AG08396 (cell line): ENCODE measurements at regions not wholly inside any gene's neighbourhood (a gene's known extent, or its start where the extent isn't known, plus 50 kb on each side); places are given as distances from the start of the nearest gene placed in this dataset.

Source experiments
- DNase-seq: peaks from one replicate; pipeline ENCODE4 v3.0.0; 2012; ENCODE audit warnings: low spot score, mixed read lengths

DNA sequence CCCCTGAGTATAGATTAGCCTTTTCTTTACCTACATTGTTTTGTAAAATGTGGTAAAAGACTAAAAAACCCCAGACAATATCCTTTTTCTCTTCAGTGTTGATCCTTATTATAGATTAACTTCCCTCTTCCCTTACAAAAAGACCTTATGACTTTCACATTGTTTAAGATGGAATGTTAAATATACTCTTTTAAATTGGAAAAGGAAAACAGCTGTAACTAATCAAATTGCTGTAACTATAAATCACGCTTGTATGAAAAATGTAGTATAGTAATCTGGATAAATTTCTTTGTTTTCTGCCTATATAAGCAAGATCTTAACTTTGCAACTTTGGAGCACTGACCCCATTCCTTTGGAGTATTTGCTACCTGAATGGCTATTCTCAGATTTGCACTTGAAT is 383.1 kb downstream of the FAM170A start:
- DNase-seq, result no peak

DNA sequence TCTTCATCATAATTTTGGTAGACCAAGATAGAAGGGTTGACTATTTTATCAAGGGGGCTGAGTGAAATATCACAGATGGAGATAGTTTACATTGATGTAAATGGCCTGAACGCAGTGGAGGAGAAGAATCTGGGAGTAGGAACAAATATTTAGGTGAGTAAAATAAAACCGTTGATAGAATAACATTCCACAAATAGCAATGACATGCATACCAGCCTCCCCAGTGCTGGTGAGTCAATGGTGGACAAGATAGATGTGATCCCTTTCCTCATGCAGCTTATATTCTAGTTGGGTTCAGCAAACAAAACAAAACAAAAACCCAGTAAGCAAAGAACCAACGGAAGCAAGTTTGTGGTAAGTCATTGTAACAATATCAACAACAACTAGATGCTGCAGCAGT is 385.2 kb downstream of the FAM170A start:
- peak; percentile 9 for DNase-seq

DNA sequence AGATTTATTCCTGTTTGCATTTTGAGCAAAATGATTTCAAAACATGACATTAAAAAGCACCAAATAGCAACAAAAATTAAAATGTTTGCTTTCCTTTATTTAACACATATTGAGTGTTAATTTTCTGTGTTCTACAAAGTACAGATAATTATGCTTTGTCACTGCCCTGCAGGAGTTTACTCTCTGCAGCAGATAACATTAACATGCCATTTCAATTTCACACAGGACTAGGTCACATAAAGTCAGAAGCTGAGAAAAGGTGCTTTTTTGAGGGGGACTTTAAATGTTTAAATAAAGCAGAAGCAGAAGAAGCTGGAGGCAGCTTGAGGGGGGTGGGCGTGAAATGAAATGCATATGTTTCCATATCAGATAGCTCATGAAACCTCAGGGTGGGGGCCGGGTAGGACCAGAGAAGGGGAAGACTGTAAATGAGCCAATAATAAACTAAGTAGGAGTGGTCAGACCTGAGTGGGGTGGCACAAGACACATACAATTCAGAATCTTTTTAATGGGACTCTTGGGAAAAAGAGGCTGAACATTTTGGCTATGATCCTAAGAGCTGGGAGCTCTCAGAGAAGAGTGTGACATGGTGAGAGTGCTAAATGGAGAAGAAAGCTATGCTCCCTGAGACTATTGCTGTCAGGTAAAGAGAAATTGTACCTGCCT is 387.5 kb downstream of the FAM170A start:
- DNase-seq, result no peak

DNA sequence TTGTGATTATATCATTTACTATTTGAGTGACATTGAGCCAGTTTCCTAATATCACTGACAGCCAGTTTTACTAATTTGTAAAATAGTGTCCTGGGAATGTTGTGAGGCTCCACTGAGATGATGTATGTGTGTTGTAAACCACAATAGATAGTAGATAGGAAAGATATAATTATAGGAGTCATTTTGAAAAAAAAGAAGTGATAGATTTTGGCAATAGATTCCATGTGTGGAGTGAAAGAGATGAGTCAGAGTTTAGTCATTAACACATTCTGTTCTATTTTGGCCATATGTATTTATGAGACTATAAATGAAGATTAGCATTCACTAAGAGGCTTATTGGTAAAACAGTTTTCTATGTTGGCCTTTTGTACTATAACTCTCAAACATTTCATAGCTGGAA is 388.2 kb downstream of the FAM170A start:
- DNase-seq, result no peak

DNA sequence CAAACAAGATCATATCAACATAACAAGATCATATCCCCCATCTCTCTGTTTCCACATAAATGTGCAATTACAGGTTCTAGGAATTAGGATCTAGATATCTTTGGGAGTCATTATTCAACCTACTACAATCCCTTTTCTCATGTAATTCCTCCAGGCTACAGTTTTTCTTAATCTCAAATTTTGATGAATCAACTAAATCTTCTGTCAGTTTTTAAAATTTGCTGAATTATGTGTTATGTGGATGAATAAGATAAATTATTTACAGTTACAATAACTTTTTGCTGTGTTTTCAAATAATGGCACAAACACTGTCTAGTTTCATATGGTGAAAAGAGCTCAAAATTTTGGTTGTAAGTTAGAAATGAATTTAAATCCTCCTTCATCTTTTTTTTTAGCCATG is 405.8 kb downstream of the FAM170A start:
- no peak for DNase-seq

DNA sequence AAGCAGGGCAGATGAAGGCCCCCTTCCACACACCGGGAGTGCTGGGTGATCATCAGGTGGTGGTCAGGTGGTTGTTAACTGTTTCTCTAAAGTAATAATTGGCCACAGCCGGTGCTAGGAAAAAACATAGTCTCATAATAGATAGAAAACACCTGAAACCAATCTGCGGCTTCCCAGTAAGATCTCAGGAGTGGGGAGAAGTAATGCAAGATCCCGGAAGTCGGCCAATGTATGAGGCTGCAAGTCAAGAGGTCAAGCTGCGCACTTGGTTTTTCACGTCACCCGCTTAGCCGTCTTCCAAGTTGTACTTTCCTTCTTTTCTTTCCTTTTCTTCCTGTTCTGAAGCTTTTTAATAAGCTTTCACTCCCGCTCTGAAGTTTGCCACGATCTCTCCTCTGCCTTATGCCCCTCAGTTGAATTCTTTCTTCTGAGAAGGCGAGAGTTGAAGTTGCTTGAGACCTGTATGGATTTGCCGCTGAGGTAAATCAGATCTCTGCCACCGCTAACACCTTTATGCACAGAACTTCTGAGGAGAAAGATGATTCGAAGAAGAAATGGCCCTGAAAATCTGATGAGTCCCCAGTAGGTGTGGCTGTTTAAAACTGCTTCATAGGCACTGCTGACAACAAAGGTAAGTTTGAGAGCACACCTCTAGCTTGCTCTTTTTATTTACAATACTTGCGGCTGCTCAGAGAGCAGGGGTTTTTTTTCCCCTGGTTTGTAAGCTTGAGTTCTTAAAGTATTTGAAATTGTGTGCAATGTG is 406.6 kb downstream of the FAM170A start:
- DNase-seq, result no peak

DNA sequence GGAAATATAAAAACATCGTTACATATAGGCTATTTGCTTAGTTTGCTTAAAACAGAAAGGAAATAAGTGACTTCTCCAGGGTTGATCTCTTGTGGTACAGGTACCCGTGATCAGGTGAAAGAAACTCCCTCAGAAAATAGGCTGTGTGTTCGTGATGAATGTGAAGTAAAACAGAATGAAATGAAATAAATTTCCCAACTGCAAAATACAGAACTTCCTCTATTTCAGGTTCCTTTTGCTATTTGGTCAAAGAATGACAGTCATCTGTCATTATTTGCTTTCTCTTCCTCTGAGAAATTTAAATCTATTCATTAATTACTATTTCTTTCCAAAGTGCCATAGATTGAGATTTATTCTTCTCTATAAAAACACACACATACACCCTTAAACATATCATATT is 408.1 kb downstream of the FAM170A start:
- DNase-seq, result no peak

DNA sequence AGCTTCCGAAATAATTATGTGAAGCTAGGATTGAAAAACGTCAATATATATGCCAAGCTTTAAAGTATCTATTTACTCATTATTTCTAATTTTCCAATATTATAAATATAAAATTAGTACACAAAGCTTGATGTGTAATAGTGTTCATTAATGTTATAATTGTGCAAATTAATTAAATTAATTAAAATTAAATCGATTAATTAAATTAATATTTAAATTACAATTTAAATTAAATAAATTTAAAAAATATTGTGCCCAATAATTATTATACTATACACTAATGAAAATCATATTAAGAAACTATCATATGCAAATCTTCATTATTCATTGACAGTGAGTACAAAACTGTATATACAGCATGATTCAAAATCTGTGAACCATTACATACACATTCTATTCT is 409.8 kb downstream of the FAM170A start:
- DNase-seq, result no peak

DNA sequence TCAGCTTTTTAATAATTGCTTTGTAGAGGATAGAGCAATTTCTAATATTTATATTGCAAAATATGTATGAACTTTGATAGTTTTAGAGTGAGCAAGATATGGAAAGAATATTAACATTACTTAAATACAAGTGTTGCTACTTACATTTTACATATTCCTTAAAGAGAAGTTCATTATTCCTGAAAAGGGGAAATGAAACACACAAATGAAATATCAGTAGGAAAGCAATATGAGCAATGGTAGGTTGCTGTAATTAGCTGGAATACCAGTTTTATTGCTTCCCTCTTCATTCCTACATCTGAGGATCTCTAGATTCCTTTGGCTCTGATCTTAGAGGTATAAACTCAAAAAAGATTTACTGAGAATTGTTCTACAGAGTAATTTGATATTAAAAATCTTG is 414.1 kb downstream of the FAM170A start:
- DNase-seq, result no peak

DNA sequence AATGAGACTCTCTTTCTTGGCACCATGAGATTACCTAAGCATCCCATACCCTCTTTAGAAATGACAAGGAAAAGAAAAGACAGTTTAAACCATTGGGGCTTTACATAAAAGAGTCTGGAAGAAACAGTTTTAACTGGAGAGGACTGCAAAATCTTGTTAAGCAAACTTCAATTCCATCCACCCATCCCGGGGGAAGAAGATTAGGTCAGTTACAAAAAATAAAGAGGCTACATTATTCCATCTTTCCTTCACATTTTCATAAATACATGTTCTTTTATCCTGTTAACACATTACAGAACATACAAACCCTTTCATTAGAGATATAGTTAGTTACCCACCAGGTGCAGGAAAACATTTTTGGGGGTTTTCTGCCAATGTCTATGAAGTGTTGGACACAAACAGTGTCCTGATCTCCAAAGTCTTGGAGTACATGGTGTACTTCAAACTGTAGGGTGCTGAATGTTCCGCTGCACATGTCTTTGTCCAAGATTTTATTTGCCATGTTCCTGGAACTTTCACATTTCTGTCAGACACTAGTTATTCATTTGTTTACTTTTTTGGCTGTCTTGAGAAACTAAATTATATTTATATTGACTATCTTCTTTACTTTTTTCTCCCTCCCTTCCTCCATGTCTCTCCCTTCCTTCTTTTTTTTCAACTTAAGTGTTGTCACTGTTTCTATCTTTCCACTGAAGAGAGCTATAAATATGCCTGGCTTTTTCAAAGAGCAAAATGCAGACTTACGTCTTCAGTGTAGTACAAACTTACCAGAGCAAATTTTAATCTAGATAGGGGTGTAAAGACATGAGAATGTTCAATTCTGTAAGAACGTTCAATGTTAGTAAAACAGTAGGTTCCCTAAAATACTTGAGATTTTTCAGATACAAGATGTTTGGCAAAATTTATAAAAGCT is 410.9 kb upstream of the PRR16 start:
- DNase-seq, result no peak

DNA sequence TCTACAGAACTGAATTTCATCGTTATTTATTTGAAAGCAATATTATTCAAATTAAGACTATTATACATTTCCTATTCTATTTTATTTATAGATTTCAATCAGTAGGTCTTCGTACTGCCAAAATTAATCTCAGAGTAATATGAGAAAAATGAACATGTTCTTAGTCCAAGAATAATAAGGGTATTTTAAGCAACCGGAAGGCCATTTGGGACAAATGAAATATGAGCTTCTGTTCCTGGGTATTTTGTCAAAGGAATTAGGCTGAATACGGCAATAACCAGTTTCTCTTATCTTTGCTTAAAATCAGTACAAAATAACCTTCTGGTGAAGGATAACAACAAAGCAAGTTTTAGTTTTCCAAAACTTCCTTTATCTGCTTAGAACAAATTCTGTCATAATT is 410.3 kb upstream of the PRR16 start:
- DNase-seq, result no peak

DNA sequence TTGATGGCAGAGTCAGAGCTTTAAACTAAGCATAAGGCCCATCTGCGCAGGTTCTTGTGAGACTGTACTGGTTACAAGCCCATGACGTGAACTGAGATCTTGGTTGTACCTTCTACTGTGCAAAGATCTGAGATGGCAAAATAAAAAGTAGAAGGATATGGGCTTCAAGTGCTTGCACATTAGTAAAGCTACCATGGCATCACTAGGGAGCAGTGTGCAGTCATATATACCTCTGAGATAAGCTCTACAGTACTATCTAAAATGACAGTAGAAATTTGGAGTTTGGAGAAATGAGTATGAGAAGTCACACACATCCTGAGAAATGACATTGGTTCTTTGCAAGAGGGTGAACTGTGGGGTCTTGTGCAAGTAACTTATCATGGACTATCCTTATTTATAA is 408.2 kb upstream of the PRR16 start:
- DNase-seq, result peak; percentile 22

DNA sequence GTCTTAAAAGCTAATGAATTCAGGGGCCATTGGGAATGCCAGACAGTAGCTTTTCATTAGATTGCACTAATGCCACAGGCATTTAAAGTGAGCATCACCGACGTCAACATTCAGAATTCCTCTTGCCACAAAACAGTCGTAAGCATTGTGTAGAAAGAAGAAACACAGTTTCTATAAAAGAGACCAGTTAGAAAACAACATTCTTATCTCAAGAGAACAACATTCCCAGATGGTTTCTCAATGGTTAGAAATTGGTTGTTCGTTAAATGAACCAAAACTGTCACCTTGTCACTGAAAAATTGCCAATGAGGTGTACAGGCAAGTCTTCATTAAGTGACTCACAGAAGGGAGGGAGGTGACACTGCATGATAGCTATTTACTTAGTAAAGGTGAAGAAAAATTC is 401.6 kb upstream of the PRR16 start:
- DNase-seq, result no peak

DNA sequence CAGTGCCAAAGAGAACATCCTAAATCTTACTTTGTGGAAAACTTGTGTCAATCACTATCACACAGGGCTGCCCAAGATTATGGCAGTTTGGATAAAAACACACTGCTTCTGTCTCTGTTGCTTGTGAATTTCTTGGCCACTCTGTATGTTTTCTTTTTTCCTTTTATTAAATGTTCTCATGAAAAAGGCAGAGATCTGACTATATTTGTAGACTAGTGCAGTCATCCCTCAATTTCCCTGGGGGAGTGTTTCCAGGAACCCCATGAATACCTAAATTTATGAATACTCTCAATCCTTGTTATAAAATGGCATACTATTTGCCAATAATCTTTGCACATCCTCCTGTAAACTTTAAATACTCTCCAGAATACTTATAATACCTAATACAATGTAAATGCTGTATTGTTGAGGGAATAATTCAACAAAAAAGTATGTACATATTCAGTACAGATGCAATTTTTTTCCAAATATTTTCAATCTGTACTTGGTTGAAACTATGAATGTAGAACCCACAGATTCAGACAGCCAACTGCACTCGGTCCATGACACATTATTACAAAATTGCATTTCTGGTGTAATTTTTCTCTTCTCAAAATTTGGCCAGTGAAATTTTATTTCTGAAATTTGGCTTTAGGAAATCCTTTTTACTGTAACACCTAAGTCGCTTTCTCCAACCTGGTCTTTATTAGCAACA is 391.9 kb upstream of the PRR16 start:
- DNase-seq, result no peak

DNA sequence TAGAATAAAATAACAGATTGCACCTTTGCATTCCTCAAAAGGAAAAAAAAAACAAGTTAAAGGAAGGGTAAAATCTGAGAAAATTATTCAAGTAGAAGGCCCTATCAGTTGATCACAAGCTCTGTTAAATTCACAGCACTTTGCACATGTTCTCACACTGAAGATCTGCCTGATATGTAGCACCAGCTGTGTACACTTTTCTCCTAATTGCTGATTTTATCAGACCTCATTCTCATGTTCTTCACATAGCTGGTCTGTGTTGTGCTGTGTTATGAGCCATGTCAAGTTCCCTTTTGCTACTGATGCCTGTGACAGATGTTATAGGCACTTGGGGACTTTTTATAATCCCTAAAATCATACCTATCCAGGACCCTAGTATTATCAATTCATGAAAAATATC is 390.4 kb upstream of the PRR16 start:
- no peak for DNase-seq

DNA sequence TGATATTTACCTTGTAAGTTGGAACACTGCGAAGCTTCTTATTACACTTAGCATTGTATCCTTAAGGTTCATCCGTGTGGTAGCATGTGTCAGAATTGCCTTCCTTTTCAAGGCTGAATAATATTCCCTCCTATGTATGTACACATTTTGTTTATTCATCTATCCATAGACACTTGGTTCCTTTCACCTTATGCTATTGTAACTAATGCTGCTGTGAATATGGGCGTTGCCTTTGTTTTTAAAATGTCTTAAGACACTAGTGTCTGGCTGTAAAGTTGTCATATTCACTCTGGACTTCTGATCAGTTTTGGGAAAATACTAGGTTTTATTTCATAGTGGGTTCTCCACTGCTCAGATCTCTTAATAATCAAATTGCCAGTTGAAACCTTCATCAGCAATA is 383.3 kb upstream of the PRR16 start:
- DNase-seq, result no peak

DNA sequence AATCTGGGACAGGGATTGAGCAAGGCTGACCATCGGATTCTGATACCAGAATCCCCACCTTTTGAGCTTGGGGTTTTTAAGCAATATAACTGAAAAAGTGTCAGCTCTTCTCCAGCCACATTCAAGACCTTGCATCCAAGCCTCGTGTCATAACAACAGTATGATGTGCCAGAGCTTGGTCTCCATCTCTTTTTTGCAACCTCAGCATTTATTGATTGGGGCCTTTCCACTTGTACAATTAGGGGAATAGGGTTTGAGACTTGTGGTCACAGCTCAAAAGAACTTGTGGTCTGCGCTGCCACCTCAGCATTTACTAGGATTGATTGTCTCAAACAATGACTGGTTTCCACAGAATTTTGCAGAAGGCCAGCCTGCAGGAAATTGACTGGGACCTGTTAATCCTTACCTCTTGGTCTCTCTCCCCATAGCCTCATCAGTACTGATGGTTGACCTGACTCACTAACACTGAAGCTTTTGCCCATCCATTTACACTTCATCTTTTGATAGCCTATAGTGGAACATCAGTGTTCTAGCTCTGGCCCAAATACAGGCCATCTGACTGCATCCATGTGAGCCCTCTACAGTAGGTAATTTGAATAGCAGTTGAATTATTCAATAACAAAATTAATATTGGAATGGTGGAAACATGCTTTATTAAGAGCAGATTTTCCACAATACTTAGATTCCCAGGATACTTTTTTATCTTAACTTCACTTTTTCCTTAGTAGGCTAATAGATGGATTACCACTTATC is 381.6 kb upstream of the PRR16 start:
- DNase-seq, result no peak

DNA sequence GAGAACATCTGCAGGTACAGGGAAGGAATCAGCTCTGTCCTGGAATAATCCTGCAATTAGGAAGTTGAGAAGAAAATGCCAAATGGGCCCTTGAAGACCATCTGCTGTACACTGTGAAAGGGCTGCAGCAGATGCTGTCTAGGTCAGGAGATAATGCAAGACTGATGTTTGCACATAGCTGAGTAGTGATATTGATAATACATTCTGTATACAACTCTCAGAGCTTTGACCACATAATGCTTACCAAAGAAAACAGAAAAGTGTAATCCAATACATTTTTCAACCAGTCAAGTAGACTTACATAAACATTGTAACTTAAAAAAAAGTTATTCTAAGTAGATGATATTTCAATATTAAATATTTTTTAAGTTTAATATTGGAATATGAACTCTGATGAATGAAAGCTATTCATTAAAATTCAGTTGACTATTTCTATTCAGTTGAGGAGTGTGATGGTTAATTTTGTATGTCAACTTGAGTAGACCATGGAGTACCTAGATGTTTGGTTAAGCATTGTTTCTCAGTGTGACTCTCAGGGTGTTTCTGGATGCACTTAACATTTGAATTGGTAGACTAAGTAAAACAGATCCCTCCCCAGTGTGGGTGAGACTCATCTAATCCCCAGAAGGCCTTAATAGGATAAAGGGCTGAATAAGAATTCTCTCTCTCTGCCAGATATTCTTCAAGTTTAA is 380.1 kb upstream of the PRR16 start:
- no peak for DNase-seq

DNA sequence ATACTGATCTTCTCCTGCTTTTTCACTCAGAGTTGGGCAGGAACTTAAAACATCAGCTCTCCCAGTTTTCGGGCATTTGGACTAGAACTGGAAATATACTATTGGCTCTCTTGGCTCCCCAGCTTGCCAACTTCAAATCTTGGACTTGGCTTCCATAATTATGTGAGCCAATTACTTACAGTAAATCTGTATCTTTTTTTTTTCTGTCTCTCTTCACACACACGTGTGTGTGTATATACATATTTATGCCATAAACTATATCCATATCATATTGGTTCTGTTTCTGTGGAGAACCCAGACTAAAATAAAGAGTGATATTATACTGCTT is 379.6 kb upstream of the PRR16 start:
- DNase-seq, result no peak

DNA sequence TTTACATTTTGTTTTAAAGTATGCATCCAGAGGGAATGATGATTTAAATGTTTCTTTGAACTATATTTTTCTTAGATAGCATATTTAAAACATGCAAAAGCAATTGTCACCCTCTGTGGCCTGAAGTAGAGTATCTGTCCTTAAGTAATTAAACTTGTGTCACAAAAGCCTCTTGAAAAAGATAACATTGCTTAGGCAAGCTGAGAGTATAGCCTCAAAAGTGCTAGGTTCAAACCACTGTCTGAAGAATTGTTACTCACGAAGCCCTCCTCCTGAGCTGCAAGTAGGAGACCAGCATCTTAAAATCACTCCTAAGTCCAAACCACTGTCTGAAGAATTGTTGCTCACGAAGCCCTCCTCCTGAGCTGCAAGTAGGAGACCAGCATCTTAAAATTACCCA is 378.0 kb upstream of the PRR16 start:
- no peak for DNase-seq

DNA sequence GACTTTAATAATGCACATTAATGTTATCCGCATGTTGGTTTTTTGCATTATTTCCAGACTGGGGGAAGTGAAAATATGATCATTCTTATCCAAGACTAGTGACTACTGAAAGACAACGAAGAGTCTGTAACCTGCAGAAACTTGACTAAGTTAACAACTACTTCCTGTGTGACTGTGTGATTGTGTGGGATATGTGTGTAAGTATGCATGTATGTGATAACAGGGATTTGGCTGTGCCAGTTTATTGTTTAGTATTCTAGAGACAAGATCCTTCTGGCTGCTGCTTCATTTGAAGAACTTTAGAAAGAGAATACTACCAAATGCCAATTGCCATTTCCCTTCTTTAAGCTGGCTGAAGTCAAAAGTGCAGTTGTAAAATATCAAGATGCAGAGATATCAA is 375.7 kb upstream of the PRR16 start:
- DNase-seq, result no peak
